ENCODE measurements at regions not wholly inside any gene's neighbourhood (a gene's known extent, or its start where the extent isn't known, plus 50 kb on each side); places are given as distances from the start of the nearest gene placed in this dataset.

DNA sequence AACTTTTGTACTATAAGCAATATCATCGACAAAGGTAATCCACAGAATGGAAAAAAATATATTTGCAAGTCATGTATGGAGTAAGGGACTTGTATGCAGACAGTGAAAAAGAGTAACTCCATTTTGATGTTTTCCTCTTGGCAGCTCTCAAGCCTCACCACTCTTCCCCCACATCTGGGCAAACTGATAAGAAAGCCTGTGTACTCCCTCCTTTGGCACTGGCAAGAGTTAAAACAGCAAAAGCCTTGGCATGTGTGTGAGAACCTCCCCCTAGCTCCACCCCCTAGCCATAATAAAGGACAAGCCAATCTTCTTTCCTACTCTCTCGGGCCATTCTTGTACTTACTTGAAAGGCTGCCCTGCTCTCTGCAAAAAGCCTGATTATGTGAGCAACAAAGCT, 335.2 kb downstream of the LRATD1 start:
- TF ChIP-seq CTCF (IDR thresholded peaks at IDR 0.05), result no peak
- H3K27ac ChIP-seq, result no peak overlapping the region
- ATAC-seq (no peak), DNase-seq (no peak)
- H3K27me3 ChIP-seq (ENCODE audit: insufficient read depth in 3 of 3, low read length in 2 of 3), result no peaks in the 10 kb centered on the region
- no peaks in the 10 kb centered on the region for H3K9me3 ChIP-seq
- no peaks in the 10 kb centered on the region for H3K4me1 ChIP-seq
- no peaks in the 10 kb centered on the region for H3K36me3 ChIP-seq (ENCODE audit: insufficient read depth in 1 of 2, low read depth in 1 of 2)
- 30 to 54% (median 53%) methylated on average over 2 of the region's 2 CpGs for WGBS, 3 donors
- intact Hi-C loops (cut with DNase I), result no loop called here
- no peak overlapping the region for H3K4me3 ChIP-seq

DNA sequence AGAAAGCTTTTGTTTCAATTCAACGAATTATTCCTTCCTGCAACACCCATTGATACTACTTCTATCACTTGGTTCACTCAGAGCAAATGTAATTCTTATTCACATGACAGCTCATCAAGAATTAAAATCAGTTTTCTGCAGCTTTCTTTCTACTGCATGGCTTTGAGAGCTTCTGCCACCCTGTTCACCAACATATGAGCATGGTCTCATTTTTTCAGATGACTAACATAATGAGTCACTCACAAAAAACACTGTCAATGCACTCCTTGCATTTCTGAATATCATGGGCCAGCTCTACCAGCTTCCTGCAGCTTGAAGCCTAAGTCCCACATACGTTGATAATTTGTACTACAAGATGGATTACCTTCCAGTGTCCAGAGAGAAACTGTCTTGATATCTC, 342.9 kb downstream of the LRATD1 start:
- intact Hi-C loops (cut with DNase I), result no loop called here
- TF ChIP-seq CTCF (IDR thresholded peaks at IDR 0.05), result no peak
- no peak for ATAC-seq

GRCh38 chr2:14977021-14977420, 344.5 kb downstream of the LRATD1 start:
- 81 to 85% (median 84%) methylated on average over 1 of the region's 1 CpG for WGBS, 3 donors
- intact Hi-C loops (cut with DNase I), result no loop called here
- Histone ChIP-seq H3K27me3 (ENCODE audit: insufficient read depth in 3 of 3, low read length in 2 of 3) (no peaks in the 10 kb centered on the region), H3K27ac (no peak overlapping the region), H3K4me1 (no peaks in the 10 kb centered on the region), H3K9me3 (no peaks in the 10 kb centered on the region), H3K4me3 (no peak overlapping the region), H3K36me3 (ENCODE audit: insufficient read depth in 1 of 2, low read depth in 1 of 2) (no peaks in the 10 kb centered on the region)
- no peak for DNase-seq
- TF ChIP-seq CTCF (IDR thresholded peaks at IDR 0.05), result no peak
- no peak for ATAC-seq

More for the DNA sequence above, 342.9 kb downstream of the LRATD1 start:
- no peaks in the 10 kb centered on the region for H3K9me3 ChIP-seq
- WGBS, 3 donors, result 76 to 86% (median 77%) methylated on average over 2 of the region's 2 CpGs
- no peaks in the 10 kb centered on the region for H3K27me3 ChIP-seq (ENCODE audit: insufficient read depth in 3 of 3, low read length in 2 of 3)
- no peak for DNase-seq
- H3K4me3 ChIP-seq, result no peak overlapping the region
- H3K27ac ChIP-seq, result no peak overlapping the region
- H3K36me3 ChIP-seq (ENCODE audit: insufficient read depth in 1 of 2, low read depth in 1 of 2), result no peaks in the 10 kb centered on the region
- H3K4me1 ChIP-seq, result no peaks in the 10 kb centered on the region

DNA sequence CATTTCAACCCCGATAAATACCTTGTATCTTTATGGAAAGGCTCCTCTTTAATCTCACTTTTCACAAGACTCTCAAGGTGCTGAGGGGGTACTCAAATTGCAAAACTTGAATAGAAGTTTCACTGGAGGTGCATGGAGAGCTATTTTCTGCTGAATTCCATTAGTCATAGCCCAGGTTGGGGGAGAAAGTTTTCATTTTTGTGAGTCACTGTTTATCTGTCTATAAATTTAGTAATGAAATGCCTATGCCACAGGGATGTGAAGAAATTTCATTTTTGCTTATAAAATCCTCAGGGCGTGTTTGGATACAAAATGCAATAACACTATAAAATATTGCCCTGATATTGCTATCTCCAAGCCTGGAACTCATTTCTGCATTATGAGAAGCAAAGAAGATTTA, 346.3 kb downstream of the LRATD1 start:
- no peak for ATAC-seq
- 78 to 93% (median 91%) methylated on average over 2 of the region's 2 CpGs for WGBS, 3 donors
- TF ChIP-seq CTCF (IDR thresholded peaks at IDR 0.05), result no peak

GRCh38 chr2:14982790-14983189, 350.3 kb downstream of the LRATD1 start:
- DNase-seq (no peak), ATAC-seq (no peak)
- WGBS, 3 donors, result 76 to 78% (median 78%) methylated on average over 4 of the region's 4 CpGs
- intact Hi-C loops (cut with DNase I), result no loop called here
- Histone ChIP-seq H3K36me3 (ENCODE audit: insufficient read depth in 1 of 2, low read depth in 1 of 2) (no peaks in the 10 kb centered on the region), H3K4me1 (no peaks in the 10 kb centered on the region), H3K9me3 (no peaks in the 10 kb centered on the region), H3K27ac (no peak overlapping the region), H3K4me3 (no peak overlapping the region), H3K27me3 (ENCODE audit: insufficient read depth in 3 of 3, low read length in 2 of 3) (peaks cover 0 to 2% (median 0%) of the 10 kb centered on the region in 3 donors)
- TF ChIP-seq CTCF (IDR thresholded peaks at IDR 0.05), result no peak

More for the DNA sequence above, 346.3 kb downstream of the LRATD1 start:
- Histone ChIP-seq H3K27me3 (ENCODE audit: insufficient read depth in 3 of 3, low read length in 2 of 3) (no peaks in the 10 kb centered on the region), H3K36me3 (ENCODE audit: insufficient read depth in 1 of 2, low read depth in 1 of 2) (no peaks in the 10 kb centered on the region), H3K27ac (no peak overlapping the region), H3K4me3 (no peak overlapping the region), H3K9me3 (no peaks in the 10 kb centered on the region), H3K4me1 (no peaks in the 10 kb centered on the region)
- intact Hi-C loops (cut with DNase I), result no loop called here
- no peak for DNase-seq

Data from psoas muscle (tissue), 7 donors.